ENCODE measurements at regions not wholly inside any gene's neighbourhood (a gene's known extent, or its start where the extent isn't known, plus 50 kb on each side); places are given as distances from the start of the nearest gene placed in this dataset.

- no peak for DNase-seq (ENCODE audit: low read depth)
- TF ChIP-seq CTCF (conservative IDR thresholded peaks at IDR 0.05; ENCODE audit: low read depth, low read length), result no peak
Observed at GRCh38 chr1:200275816-200276453, 133.9 kb downstream of the ZNF281 start.

GRCh38 chr1:200275415-200275814 lies 134.4 kb downstream of the ZNF281 start:
- no peak for DNase-seq (ENCODE audit: low read depth)
- no peak overlapping the region for H3K4me3 ChIP-seq (ENCODE audit: low read depth, low read length)
- TF ChIP-seq CTCF (conservative IDR thresholded peaks at IDR 0.05; ENCODE audit: low read depth, low read length), result no peak

More at GRCh38 chr1:200275816-200276453, 133.9 kb downstream of the ZNF281 start:
- H3K4me3 ChIP-seq (ENCODE audit: low read depth, low read length), result no peak overlapping the region

DNA sequence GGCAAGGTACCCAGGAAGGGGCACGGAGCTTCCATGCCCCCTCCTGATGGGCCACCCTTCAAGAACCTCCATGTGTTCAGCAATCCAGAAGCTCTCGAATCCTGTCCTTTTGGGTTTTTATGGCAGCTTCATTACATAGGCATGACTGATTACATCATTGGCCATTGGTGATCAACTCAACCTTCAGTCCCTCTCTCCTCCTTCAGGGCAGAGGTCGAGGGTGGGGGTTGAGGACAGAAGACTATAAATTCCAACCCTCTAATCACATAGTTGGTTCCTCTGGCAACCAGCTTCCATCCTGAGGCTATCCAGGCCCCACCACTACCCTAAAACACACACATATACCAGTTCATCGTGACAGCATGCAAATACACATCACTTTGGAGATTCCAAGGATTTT lies 135.7 kb downstream of the ZNF281 start:
- no peak for TF ChIP-seq CTCF (conservative IDR thresholded peaks at IDR 0.05; ENCODE audit: low read depth, low read length)
- no peak for DNase-seq (ENCODE audit: low read depth)
- H3K4me3 ChIP-seq (ENCODE audit: low read depth, low read length), result no peak overlapping the region

GRCh38 chr1:200272481-200273068 lies 137.3 kb downstream of the ZNF281 start:
- no peak for DNase-seq (ENCODE audit: low read depth)
- no peak for TF ChIP-seq CTCF (conservative IDR thresholded peaks at IDR 0.05; ENCODE audit: low read depth, low read length)

DNA sequence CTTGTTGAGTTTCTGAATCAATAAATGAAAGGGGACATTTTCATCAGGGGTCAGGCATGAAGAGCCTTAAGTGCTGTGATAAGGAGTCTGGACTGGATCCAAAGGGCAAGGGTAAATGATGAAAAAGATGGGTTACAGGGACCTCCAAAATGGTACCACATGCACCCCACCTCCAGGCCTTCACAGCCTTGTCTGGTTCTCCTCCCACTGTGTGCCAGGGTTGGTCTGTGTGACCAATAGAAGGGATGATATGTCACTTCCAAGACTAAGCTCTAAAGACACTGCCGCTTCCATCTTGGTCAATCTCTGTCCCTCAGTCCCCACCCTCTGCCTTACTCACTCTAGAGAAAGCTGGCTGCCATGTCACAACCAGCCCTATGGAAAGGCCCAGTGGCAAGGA lies 140.6 kb downstream of the ZNF281 start:
- H3K4me3 ChIP-seq (ENCODE audit: low read depth, low read length), result no peak overlapping the region
- no peak for DNase-seq (ENCODE audit: low read depth)
- no peak for TF ChIP-seq CTCF (conservative IDR thresholded peaks at IDR 0.05; ENCODE audit: low read depth, low read length)

More at GRCh38 chr1:200272481-200273068, 137.3 kb downstream of the ZNF281 start:
- H3K4me3 ChIP-seq (ENCODE audit: low read depth, low read length), result no peak overlapping the region

DNA sequence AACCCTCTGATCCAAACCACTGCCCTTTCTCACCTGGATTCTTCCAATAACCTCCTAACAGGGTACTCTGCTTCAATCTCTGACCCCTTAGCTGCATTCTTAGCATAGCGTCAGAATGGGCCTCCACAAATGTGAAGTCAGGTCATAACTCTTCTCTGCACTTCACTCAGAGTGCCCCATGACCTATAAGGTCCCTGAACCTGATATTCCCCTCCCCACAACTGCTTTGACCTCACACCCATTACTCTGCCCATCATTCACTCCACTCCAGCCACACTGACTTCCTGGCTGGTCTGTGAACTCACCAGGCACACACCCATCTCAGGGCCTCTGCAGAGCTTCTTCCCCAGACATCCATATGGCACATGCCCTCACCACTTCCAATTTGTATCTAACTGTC lies 141.9 kb downstream of the ZNF281 start:
- H3K4me3 ChIP-seq (ENCODE audit: low read depth, low read length), result no peak overlapping the region
- DNase-seq (ENCODE audit: low read depth), result no peak
- no peak for TF ChIP-seq CTCF (conservative IDR thresholded peaks at IDR 0.05; ENCODE audit: low read depth, low read length)

DNA sequence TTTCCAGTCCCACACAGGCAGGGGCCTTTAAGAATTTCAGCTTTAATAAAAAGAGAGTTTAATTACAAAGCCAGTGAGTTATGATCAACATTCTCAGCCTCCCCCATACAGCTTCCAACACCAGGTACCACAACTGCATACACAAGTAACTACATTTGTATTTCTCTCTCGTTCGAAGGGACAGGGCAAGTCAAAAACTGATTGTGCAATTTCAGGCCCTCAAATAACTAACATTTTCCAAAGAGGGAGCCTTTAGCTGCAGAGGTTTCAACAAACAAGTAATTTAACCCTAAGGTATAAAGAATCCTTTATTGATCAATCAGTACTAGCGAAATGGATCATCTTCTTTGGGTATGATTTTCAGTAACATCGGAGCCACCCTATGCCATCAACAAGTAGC lies 142.4 kb downstream of the ZNF281 start:
- H3K4me3 ChIP-seq (ENCODE audit: low read depth, low read length), result no peak overlapping the region
- TF ChIP-seq CTCF (conservative IDR thresholded peaks at IDR 0.05; ENCODE audit: low read depth, low read length), result no peak
- DNase-seq (ENCODE audit: low read depth), result no peak
